ENCODE measurements at regions not wholly inside any gene's neighbourhood (a gene's known extent, or its start where the extent isn't known, plus 50 kb on each side); places are given as distances from the start of the nearest gene placed in this dataset.

DNA sequence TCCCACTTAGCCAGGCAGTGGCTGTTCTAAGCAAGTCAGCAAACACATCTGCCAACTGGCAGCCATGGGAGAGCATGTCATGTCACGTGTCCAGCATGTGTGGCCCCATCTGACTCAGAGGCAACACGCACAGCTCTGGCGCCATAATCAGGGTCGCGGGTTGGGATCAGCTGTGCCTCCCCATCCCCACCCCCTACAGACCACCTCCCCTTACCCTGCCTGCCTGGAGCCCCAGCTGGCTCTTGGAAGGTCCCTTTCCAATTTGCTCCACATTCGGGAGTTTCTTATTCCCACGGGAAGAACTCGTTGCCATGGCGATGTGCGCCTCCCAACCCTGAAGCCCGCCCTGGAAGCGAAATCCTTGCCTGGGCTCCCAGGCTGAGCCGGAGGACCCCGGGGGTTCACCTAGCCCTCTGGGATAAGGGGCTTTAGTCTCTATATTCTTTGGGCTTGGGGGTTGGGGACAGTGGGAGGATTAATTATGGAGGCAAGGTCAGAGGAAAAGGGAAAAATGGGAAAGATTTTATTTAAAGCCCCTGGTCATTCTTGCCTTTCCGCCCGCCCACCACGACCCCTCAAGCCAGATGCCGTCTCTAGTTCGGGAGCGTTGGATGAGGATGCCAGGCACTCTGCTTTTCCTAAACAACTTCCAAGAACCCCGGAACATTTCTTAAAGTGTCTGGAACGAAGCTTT lies 283.7 kb downstream of the ZEB1 start:
- peak overlapping the region; percentile 13 for H3K27ac ChIP-seq
- peak overlapping the region; percentile 62 for H3K4me3 ChIP-seq
- DNase-seq (ENCODE audit: low read depth in 1 of 2, low spot score in 1 of 2): peak; percentile 44 to 84
- no peaks in the 10 kb centered on the region for H3K9me3 ChIP-seq (ENCODE audit: low read depth)
- no peak for TF ChIP-seq CTCF (IDR thresholded peaks at IDR 0.05; ENCODE audit: low read depth, low read length)
- no peaks in the 10 kb centered on the region for H3K36me3 ChIP-seq
- H3K27me3 ChIP-seq: no peaks in the 10 kb centered on the region
- no peaks in the 10 kb centered on the region for H3K4me1 ChIP-seq (ENCODE audit: low read depth)

GRCh38 chr10:31601136-31601535 lies 282.1 kb downstream of the ZEB1 start:
- no peak for TF ChIP-seq CTCF (IDR thresholded peaks at IDR 0.05; ENCODE audit: low read depth, low read length)
- no peak overlapping the region for H3K4me3 ChIP-seq
- no peaks in the 10 kb centered on the region for H3K36me3 ChIP-seq
- H3K27ac ChIP-seq: no peak overlapping the region
- no peaks in the 10 kb centered on the region for H3K9me3 ChIP-seq (ENCODE audit: low read depth)
- no peaks in the 10 kb centered on the region for H3K4me1 ChIP-seq (ENCODE audit: low read depth)
- no peaks in the 10 kb centered on the region for H3K27me3 ChIP-seq
- DNase-seq (ENCODE audit: low read depth in 1 of 2, low spot score in 1 of 2): no peak

DNA sequence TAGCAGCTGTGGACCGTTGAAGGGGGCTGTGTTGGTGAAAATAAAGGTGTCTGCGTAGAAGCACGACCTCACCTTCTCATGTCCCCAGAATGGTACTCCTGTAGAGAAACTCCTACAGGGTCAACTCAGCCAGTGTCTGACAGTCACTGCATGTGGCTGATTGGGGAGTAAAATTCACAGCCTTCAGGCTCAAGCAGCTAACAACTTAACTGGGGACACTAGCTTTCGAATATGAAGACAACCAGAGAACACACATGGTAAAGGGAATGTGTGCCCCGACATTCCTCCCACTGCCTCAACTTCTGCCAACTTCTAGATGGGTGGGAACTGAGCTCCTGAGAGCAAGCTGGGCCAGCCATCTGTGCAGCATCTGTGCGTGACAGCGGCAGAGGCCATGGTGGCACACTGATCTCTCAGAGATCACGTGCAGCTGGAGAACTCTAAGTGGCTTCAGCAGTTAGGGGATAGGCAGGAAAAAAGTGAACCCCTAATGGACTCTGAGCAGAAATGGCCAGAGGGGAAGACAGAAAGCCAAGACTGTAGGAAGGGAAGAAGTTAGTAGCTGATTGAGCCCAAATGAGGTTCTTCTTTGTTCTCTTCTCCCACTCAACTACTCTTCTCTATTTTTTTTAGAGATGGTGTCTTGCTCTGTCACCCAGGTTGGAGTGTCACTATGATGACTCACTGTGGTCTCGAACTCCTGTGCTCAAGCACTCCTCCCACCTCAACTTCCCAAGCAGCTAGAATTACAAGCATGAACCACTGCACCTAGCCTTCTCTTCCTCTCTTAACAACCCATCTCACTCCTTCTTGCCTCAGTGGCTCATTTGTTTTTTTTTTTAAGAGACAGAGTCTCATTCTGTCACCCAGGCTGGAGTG lies 280.8 kb downstream of the ZEB1 start:
- H3K9me3 ChIP-seq (ENCODE audit: low read depth): no peaks in the 10 kb centered on the region
- DNase-seq (ENCODE audit: low read depth in 1 of 2, low spot score in 1 of 2): no peak
- TF ChIP-seq CTCF (IDR thresholded peaks at IDR 0.05; ENCODE audit: low read depth, low read length): no peak
- no peaks in the 10 kb centered on the region for H3K4me1 ChIP-seq (ENCODE audit: low read depth)
- H3K27ac ChIP-seq: no peak overlapping the region
- no peaks in the 10 kb centered on the region for H3K36me3 ChIP-seq
- no peak overlapping the region for H3K4me3 ChIP-seq
- H3K27me3 ChIP-seq: no peaks in the 10 kb centered on the region

DNA sequence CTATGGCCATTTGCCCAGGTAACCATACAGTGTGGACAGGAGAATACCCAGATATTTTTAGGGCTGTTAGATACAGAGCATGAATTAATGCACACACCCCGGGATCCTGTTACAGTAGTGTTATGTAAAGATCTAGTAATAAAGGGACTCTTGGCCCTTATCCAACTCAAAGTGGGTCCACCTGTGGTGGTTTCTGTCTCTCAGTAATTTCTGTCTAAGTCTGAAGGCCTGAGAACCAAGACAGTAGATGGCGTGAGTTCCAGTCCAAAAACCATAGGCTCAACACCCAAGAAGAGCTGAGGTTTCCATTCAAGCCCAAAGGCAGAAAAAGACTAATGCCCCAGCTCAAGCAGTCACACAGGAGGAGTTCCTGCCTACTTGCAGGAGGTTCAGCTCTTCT lies 277.7 kb downstream of the ZEB1 start:
- no peaks in the 10 kb centered on the region for H3K27me3 ChIP-seq
- no peak overlapping the region for H3K4me3 ChIP-seq
- no peaks in the 10 kb centered on the region for H3K4me1 ChIP-seq (ENCODE audit: low read depth)
- H3K36me3 ChIP-seq: no peaks in the 10 kb centered on the region
- DNase-seq (ENCODE audit: low read depth in 1 of 2, low spot score in 1 of 2): no peak
- no peaks in the 10 kb centered on the region for H3K9me3 ChIP-seq (ENCODE audit: low read depth)
- no peak for TF ChIP-seq CTCF (IDR thresholded peaks at IDR 0.05; ENCODE audit: low read depth, low read length)
- no peak overlapping the region for H3K27ac ChIP-seq

DNA sequence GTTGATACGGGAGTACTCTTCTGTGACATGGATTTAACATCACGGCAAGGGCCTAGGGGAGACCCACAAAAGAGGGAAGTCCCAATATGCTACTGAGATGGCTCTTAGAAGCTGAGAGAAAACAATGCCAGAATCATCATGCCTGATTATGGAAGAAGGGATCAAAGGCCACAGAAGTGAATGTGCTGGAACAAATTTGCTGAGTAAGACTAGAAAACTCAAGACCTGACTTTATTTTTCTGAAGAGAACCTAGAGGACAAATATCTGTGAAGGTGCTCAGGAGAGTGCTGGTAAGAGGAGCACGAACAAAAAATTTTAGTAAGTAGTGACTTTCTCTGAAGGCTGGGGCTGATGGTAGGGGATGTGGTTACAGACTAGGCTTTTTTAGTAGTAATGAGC lies 277.0 kb downstream of the ZEB1 start:
- Histone ChIP-seq H3K4me1 (ENCODE audit: low read depth) (no peaks in the 10 kb centered on the region), H3K27ac (no peak overlapping the region), H3K4me3 (no peak overlapping the region), H3K27me3 (no peaks in the 10 kb centered on the region), H3K36me3 (no peaks in the 10 kb centered on the region), H3K9me3 (ENCODE audit: low read depth) (no peaks in the 10 kb centered on the region)
- DNase-seq (ENCODE audit: low read depth in 1 of 2, low spot score in 1 of 2): no peak
- no peak for TF ChIP-seq CTCF (IDR thresholded peaks at IDR 0.05; ENCODE audit: low read depth, low read length)

All from cardiac muscle cell (in vitro differentiated cells and primary cell).